Activated CD4-positive, alpha-beta T cell treated with anti-CD3 and anti-CD28 coated beads for 48 hours (primary cell): ENCODE measurements at regions not wholly inside any gene's neighbourhood (a gene's known extent, or its start where the extent isn't known, plus 50 kb on each side); places are given as distances from the start of the nearest gene placed in this dataset.

Source experiments
- DNase-seq: peaks from one replicate; pipeline ENCODE4 v3.0.0-alpha.2; 2020

- no peak for DNase-seq
These were observed 64.3 kb upstream of the FZD7 start for GRCh38 chr2:201969241-201969937.

- DNase-seq: no peak
These were observed 63.5 kb upstream of the FZD7 start for GRCh38 chr2:201969938-201970785.

DNA sequence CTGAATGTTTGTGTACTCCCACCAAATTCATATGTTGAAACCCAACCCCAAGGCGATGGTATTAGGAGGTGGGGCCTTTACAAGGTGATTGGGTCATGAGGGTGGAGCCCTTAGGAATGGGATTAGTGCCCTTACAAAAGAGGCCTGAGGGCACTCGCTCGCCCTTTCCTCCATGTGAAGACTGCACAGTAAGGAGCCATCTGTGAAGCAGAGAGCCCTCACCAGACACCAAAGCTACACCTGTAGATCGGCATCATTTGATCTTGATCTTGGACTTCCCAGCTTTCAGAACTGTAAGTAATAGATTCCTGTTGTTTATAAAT lies 62.9 kb upstream of the FZD7 start:
- DNase-seq: no peak

- DNase-seq: no peak
These were observed 62.0 kb upstream of the FZD7 start for GRCh38 chr2:201971531-201972228.

DNA sequence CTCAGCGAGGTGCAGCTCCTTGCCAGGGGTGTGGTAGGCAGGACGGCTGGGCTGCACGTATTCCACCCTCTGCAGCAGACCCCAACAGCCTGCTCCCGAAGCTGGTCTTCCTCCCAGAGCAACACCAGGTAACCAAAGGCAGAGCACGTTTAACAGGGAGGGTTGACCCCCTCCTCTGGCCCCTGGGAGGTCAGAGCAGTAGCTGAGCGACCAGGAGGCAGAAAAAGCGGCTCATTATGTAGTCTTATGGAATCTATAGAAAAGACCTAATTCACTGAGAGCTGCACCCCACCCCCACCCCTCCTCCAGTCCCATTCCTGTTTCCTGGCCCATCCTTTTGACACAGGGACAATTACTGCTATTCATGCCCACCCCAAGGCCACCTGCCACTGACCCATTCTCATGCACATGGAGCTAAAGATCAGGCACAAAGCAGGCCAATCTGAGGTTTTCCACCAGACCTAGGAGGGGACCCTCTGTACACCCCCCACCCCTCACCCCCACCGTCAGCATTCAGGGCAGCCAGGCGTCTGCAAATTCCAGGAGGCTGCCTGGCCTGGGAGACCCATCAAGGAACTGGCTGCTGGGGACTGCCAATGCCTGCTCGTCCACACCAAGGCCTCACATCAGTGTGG lies 60.9 kb upstream of the FZD7 start:
- DNase-seq: no peak

- DNase-seq: no peak
These were observed 60.2 kb upstream of the FZD7 start for GRCh38 chr2:201973305-201973928.

GRCh38 chr2:201974171-201975100 lies 59.2 kb upstream of the FZD7 start:
- no peak for DNase-seq

GRCh38 chr2:201975434-201975833 lies 58.2 kb upstream of the FZD7 start:
- DNase-seq: no peak

DNA sequence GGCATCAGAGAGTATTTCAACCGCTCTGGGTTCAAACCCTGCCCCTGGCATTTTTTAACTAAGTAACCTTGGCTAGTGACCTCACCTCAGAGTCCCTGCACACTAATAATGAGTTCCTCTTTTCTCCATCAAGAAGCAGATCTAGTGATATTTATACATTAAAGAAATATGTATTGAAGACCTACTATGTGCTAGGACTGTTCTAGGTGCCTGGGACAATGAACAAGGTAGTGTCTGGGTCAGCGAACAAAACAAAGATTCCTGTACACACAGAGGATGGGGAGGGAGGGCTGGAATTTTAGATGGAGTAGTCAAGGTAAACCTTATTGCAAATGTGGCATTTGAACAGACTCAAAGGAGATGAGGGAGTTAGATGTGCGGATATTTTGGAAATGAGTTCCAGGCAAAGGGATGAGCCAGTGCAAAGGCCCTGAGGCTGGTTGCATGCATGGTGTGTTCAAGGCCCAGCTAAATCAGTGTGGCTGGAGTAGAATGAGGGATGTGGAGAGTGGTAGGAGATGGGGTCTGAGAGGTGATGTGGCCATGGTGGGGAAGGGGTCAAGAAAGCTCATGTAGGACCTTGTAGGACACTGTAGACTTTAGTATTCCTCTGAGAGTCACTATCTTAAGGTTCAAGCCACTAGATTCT lies 57.6 kb upstream of the FZD7 start:
- no peak for DNase-seq

DNA sequence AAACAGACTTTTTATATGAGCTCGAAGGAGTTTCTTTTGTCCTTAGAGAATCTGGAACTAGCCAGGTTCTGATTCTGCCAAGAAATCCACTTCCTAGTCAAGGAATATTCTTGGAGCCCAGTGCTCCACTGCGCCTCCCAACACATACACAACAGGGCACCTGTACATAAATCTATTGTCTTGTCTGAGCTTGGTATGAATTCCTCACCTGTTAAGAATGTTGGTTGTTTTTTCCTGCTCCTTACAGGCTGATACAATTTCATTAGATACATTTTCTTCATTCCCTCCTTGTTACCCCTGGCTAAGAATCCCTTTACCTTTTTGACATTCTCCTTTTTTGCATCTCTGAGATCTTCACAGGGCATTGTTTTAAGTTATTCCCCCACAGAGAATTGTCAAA lies 56.0 kb upstream of the FZD7 start:
- no peak for DNase-seq

DNA sequence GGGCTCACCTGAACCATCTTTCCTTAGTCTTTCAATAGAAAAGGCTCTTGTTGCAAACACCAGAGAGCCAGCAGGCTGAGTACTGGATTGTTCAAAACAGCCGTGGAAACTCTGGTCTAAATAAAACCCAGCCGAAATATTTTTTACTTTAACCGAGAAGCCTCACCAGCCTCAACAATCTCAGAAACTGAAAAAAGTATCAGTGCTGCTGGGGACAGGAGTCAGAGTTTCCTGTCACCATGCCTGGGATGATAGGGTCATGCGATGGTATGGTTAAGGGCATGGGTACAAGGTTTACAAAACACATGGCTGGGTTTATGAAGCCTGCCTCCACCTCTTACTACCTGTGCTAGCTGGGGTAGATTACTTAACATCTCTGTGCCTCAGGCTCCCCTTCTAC lies 55.3 kb upstream of the FZD7 start:
- DNase-seq: no peak

DNA sequence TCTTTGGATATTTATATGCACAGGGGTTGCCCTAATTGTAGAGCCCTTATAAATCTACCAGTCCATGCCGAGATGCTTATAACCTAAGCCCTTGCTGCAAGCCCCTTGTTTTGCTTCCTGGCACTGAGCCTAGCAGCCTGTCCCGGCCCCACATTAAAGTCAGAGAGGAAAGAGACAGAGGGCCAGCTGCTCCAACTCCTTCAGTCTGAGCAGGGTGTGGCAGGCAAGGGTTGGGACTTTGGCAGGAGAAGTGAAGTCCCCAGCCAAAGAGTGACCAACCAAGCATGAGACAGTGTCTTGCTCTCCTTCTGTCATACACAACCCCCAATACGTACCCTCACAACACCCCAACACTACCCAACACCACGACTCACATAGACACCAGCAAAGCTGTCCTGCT lies 54.7 kb upstream of the FZD7 start:
- DNase-seq: no peak

DNA sequence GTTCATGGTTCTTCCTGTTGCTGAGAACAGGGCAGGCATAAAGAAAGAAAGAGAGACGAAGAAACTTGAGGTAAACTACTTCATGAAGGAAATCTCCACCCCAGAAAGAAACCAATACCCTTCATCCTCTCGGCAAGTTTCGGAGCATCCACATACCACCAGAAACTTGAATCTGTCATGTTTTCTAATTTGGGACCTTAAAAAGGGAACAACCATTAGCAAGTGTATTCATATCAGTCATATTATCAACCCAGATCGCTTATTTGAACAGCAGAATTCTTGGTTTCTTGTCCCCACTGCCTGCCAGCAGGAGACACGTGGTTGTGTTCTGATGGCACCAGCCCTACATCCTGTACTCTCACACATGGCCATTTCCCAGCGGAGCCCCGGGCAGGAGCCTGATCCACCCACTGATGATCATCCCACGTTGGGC lies 53.2 kb upstream of the FZD7 start:
- no peak for DNase-seq

- no peak for DNase-seq
These were observed 52.7 kb upstream of the FZD7 start for GRCh38 chr2:201980946-201981345.

DNA sequence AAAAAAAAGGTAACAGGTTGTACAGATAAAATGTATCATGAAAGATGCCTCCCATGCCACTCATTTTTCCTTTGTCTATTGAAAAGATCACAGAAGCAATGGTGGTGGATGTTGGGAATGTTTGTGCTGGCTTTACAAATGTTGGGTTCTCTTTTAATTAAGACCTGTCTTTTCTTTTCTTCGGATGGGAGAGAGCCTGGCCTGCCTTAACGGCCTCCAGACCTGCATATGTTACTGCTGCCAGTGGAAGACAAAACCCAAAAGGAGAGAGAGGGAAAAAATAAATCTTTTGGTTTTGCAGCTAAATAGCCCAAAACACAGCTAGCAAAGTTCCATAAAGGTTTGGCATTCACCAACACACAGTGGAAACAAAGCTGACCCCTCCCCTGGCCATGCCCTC lies 50.5 kb upstream of the FZD7 start:
- no peak for DNase-seq

DNA sequence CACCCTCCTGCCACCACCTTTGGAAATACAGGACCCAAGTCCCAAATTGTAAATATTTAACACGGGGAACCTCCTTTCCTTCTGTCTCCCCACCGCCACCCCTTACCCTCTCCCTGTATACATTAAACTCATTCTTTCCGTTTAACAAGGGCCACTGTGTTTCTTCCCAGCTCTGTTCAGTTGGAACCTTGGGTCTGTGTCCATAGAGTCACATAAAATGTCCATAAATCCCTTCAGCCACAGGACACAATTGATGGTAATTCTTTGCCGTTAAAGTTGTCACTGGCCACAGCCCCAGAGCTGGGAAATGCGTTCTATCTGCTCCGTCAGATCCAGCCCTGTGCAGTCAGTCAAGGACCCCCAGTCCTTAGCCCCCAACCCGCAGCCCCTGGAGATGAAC lies 49.9 kb upstream of the FZD7 start:
- no peak for DNase-seq
